NCI-H146 (cell line): ENCODE measurements at regions not wholly inside any gene's neighbourhood (a gene's known extent, or its start where the extent isn't known, plus 50 kb on each side); places are given as distances from the start of the nearest gene placed in this dataset.
"Not testable (repeated sequence)": the region's sequence is repeated elsewhere in the genome, so short reads cannot be mapped to it uniquely, and the experiment has no call there.

Experiments
- DNase-seq: peaks from one replicate; lab custom pipeline; 2025; lab: John Stamatoyannopoulos, UW

GRCh38 chr4:179116581-179116980 lies 1674.3 kb upstream of the AGA start:
- DNase-seq, result no peak

- DNase-seq, result no peak
These were observed 1680.8 kb upstream of the AGA start for GRCh38 chr4:179123084-179123483.

GRCh38 chr4:179124419-179124818 lies 1682.2 kb upstream of the AGA start:
- no peak for DNase-seq

GRCh38 chr4:179124957-179125356 lies 1682.7 kb upstream of the AGA start:
- DNase-seq, result no peak

- DNase-seq, result no peak
These were observed 1683.6 kb upstream of the AGA start for GRCh38 chr4:179125870-179126269.

GRCh38 chr4:179128299-179128698 lies 1686.1 kb upstream of the AGA start:
- no peak for DNase-seq

- no peak for DNase-seq
These were observed 1688.0 kb upstream of the AGA start for GRCh38 chr4:179130122-179130714.

- no peak for DNase-seq
These were observed 1703.7 kb upstream of the AGA start for GRCh38 chr4:179145746-179146525.

- DNase-seq, result no peak
These were observed 1709.5 kb upstream of the AGA start for GRCh38 chr4:179151770-179152169.

- no peak for DNase-seq
These were observed 1720.9 kb upstream of the AGA start for GRCh38 chr4:179163147-179163546.

- DNase-seq, result no peak
These were observed 1722.2 kb upstream of the AGA start for GRCh38 chr4:179164267-179164999.

GRCh38 chr4:179165000-179165738 lies 1722.9 kb upstream of the AGA start:
- no peak for DNase-seq

GRCh38 chr4:179165862-179166261 lies 1723.6 kb upstream of the AGA start:
- no peak for DNase-seq

GRCh38 chr4:179170308-179170707 lies 1728.1 kb upstream of the AGA start:
- not testable (repeated sequence) for DNase-seq

- DNase-seq, result no peak
These were observed 1740.5 kb upstream of the AGA start for GRCh38 chr4:179182741-179183140.

- no peak for DNase-seq
These were observed 1753.7 kb upstream of the AGA start for GRCh38 chr4:179195887-179196286.

GRCh38 chr4:179196511-179196910 lies 1754.3 kb upstream of the AGA start:
- DNase-seq, result no peak

- DNase-seq, result no peak
These were observed 1758.4 kb upstream of the AGA start for GRCh38 chr4:179200681-179201080.

- DNase-seq, result no peak
These were observed 1783.4 kb upstream of the AGA start for GRCh38 chr4:179225594-179225993.

- DNase-seq, result no peak
These were observed 1806.6 kb upstream of the AGA start for GRCh38 chr4:179248821-179249220.

GRCh38 chr4:179268791-179269190 lies 1826.6 kb upstream of the AGA start:
- DNase-seq, result no peak

GRCh38 chr4:179272282-179272681 lies 1830.0 kb upstream of the AGA start:
- no peak for DNase-seq
